MM.1S (cell line): ENCODE measurements at regions not wholly inside any gene's neighbourhood (a gene's known extent, or its start where the extent isn't known, plus 50 kb on each side); places are given as distances from the start of the nearest gene placed in this dataset.

ENCODE experiments used
- DNase-seq: peaks from one replicate; pipeline ENCODE4 v3.0.0-alpha.2; 2015
- H2AFZ ChIP-seq: fragments of 300-600 bp; sonication (generic); 2 replicates; pipeline ENCODE4 v1.6.0; 2016; ENCODE audit warnings: antibody characterized with exemption, low read length
- H3F3A ChIP-seq: fragments of 300-600 bp; sonication (generic); 2 replicates; pipeline ENCODE4 v1.6.1; 2016; ENCODE audit warnings: mild to moderate bottlenecking, antibody characterized with exemption, low read length, moderate library complexity, mixed read lengths; ENCODE audit not compliant: insufficient read depth
- H3K27ac ChIP-seq: fragments of 300-600 bp; sonication (generic); 2 replicates; pipeline ENCODE4 v1.5.1; 2016; ENCODE audit warnings: mild to moderate bottlenecking, low read length
- H3K27me3 ChIP-seq: fragments of 300-600 bp; sonication (generic); replicated peaks from 2 replicates; pipeline ENCODE4 v1.6.0; 2016; ENCODE audit warnings: low read length; ENCODE audit not compliant: insufficient read depth
- H3K36me3 ChIP-seq: fragments of 300-600 bp; sonication (generic); replicated peaks from 2 replicates; pipeline ENCODE4 v1.6.1; 2016; ENCODE audit warnings: mild to moderate bottlenecking, low read length, mixed read lengths; ENCODE audit not compliant: insufficient read depth
- H3K4me1 ChIP-seq: fragments of 300-600 bp; sonication (generic); 2 replicates; pipeline ENCODE4 v1.6.1; 2016; ENCODE audit warnings: low read length, mixed read lengths
- H3K4me2 ChIP-seq: fragments of 300-600 bp; sonication (generic); 2 replicates; pipeline ENCODE4 v1.6.0; 2016; ENCODE audit warnings: low read depth, low read length
- H3K4me3 ChIP-seq: fragments of 300-600 bp; sonication (generic); 2 replicates; pipeline ENCODE4 v1.5.1; 2016; ENCODE audit warnings: low read length, mixed read lengths
- H3K79me2 ChIP-seq: fragments of 300-600 bp; sonication (generic); 2 replicates; pipeline ENCODE4 v1.6.1; 2016; ENCODE audit warnings: mixed run types, low read length, mixed read lengths
- H3K9ac ChIP-seq: fragments of 300-600 bp; sonication (generic); 2 replicates; pipeline ENCODE4 v1.6.1; 2016; ENCODE audit warnings: low read length, mixed read lengths
- H3K9me2 ChIP-seq: fragments of 300-600 bp; sonication (generic); replicated peaks from 2 replicates; pipeline ENCODE4 v1.6.1; 2016; ENCODE audit warnings: mild to moderate bottlenecking, low read length, mixed read lengths; ENCODE audit not compliant: insufficient read depth
- H3K9me3 ChIP-seq: fragments of 300-600 bp; sonication (generic); replicated peaks from 2 replicates; pipeline ENCODE4 v1.6.1; 2016; ENCODE audit warnings: mild to moderate bottlenecking, low read length, mixed read lengths; ENCODE audit not compliant: insufficient read depth
- H4K20me1 ChIP-seq: fragments of 300-600 bp; sonication (generic); 2 replicates; pipeline ENCODE4 v1.6.1; 2016; ENCODE audit warnings: mild to moderate bottlenecking, low read length, moderate library complexity, mixed read lengths; ENCODE audit not compliant: insufficient read depth
- CTCF ChIP-seq: fragments of 300-600 bp; sonication (generic); IDR thresholded peaks from 2 replicates; pipeline ENCODE4 v1.5.1; 2016; ENCODE audit warnings: antibody characterized with exemption, low read length, mixed read lengths
- EZH2 ChIP-seq: fragments of 300-600 bp; sonication (generic); optimal IDR thresholded peaks from 2 replicates; pipeline ENCODE3; 2017; ENCODE audit warnings: low read depth, mild to moderate bottlenecking, antibody characterized with exemption, low read length, mixed read lengths
- EZH2phosphoT487 ChIP-seq: fragments of 300-600 bp; sonication (generic); IDR thresholded peaks from 2 replicates; pipeline ENCODE4 v1.6.1; 2018; ENCODE audit warnings: antibody characterized with exemption, low read length

GRCh38 chr11:70952191-70952590 lies 300.2 kb downstream of the SHANK2 start:
- Histone ChIP-seq H3K4me3 (no peak overlapping the region), H3K36me3 (no peaks in the 10 kb centered on the region), H3K27me3 (peaks cover 51% of the 10 kb centered on the region), H2AFZ (no peak overlapping the region), H3K79me2 (no peaks in the 10 kb centered on the region), H4K20me1 (no peaks in the 10 kb centered on the region), H3K9me2 (no peaks in the 10 kb centered on the region), H3F3A (no peaks in the 10 kb centered on the region), H3K27ac (no peak overlapping the region), H3K4me2 (no peak overlapping the region), H3K9me3 (no peaks in the 10 kb centered on the region), H3K4me1 (no peaks in the 10 kb centered on the region), H3K9ac (no peak overlapping the region)
- no peak for DNase-seq
- no peak for TF ChIP-seq CTCF
- no peak for TF ChIP-seq EZH2
- TF ChIP-seq EZH2phosphoT487, result no peak

GRCh38 chr11:70953720-70954119 lies 298.7 kb downstream of the SHANK2 start:
- Histone ChIP-seq H3K4me1 (no peaks in the 10 kb centered on the region), H3K27me3 (peaks cover 38% of the 10 kb centered on the region), H3K4me3 (no peak overlapping the region), H3K9me2 (no peaks in the 10 kb centered on the region), H2AFZ (no peak overlapping the region), H3K4me2 (no peak overlapping the region), H3K79me2 (no peaks in the 10 kb centered on the region), H3K27ac (no peak overlapping the region), H3K9me3 (no peaks in the 10 kb centered on the region), H3K36me3 (no peaks in the 10 kb centered on the region), H3F3A (no peaks in the 10 kb centered on the region), H4K20me1 (no peaks in the 10 kb centered on the region), H3K9ac (no peak overlapping the region)
- TF ChIP-seq CTCF, result no peak
- TF ChIP-seq EZH2, result no peak
- no peak for TF ChIP-seq EZH2phosphoT487
- DNase-seq, result no peak

GRCh38 chr11:70954471-70954870 lies 297.9 kb downstream of the SHANK2 start:
- TF ChIP-seq EZH2phosphoT487 (no peak), EZH2 (no peak), CTCF (no peak)
- Histone ChIP-seq H3K9me3 (no peaks in the 10 kb centered on the region), H2AFZ (no peak overlapping the region), H3K79me2 (no peaks in the 10 kb centered on the region), H3K9me2 (no peaks in the 10 kb centered on the region), H3K36me3 (no peaks in the 10 kb centered on the region), H3K4me2 (no peak overlapping the region), H4K20me1 (no peaks in the 10 kb centered on the region), H3K27ac (no peak overlapping the region), H3K27me3 (peaks cover 30% of the 10 kb centered on the region), H3K4me3 (no peak overlapping the region), H3K4me1 (no peaks in the 10 kb centered on the region), H3K9ac (no peak overlapping the region), H3F3A (no peaks in the 10 kb centered on the region)
- DNase-seq, result no peak
